Thyroid gland (tissue), 4 donors: ENCODE measurements at regions not wholly inside any gene's neighbourhood (a gene's known extent, or its start where the extent isn't known, plus 50 kb on each side); places are given as distances from the start of the nearest gene placed in this dataset.

Experiments
- CTCF ChIP-seq, 6 experiments: fragments of 200-600 bp in 3 of 6; fragments of 450-650 bp in 3 of 6; sonication (generic) in 3 of 6; IDR thresholded peaks; one replicate each; pipeline ENCODE4 v1.5.1; 2016 to 2019; ENCODE audit warnings: antibody characterized with exemption in 6 of 6, mild to moderate bottlenecking in 2 of 6, inconsistent platforms in 1 of 6, moderate library complexity in 1 of 6
- POLR2A ChIP-seq, 2 donors: fragments of 450-650 bp; IDR thresholded peaks; one replicate each; pipeline ENCODE4 v1.6.1; 2017; ENCODE audit warnings: antibody characterized with exemption in 2 of 2, mild to moderate bottlenecking in 2 of 2, moderate library complexity in 1 of 2

- no peak for TF ChIP-seq POLR2A (IDR thresholded peaks at IDR 0.05)
- TF ChIP-seq CTCF (IDR thresholded peaks at IDR 0.05): no peak
These were observed 271.2 kb downstream of the SNX10 start for GRCh38 chr7:26562841-26563240.
